HG03095 (cell line): ENCODE measurements at regions not wholly inside any gene's neighbourhood (a gene's known extent, or its start where the extent isn't known, plus 50 kb on each side); places are given as distances from the start of the nearest gene placed in this dataset.
A peak's percentile ranks its signal among the peaks of the same experiment; 100 is the strongest.

ENCODE experiments used
- ATAC-seq: cut with Tn5 transposase; IDR thresholded peaks from one replicate; pipeline ENCODE4 v1.9.1; 2021; ENCODE audit warnings: moderate library complexity; ENCODE audit not compliant: unreplicated experiment

DNA sequence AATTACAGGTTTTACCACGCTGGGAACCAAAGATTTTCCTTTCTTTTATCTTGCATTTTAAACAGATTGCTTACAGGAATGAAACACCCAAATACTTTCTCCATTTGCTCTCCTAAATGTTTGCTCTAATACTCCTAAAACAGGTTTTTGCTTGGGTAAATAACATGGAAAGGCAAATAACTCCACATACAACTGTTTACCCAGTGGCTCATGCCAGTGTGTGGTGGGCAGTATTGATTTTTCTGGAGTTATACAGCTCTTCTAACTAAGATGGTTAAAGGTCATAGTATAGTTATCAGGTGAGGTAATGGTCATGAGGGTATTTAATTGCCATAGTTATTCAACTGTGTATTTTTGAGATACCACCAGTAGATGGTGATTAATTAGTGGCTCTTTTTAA is 61.2 kb upstream of the RAB27B start:
- ATAC-seq = no peak

GRCh38 chr18:54769526-54770464 is 58.5 kb upstream of the RAB27B start:
- ATAC-seq = no peak

- no peak for ATAC-seq
Measured at GRCh38 chr18:54772056-54772455, 56.2 kb upstream of the RAB27B start.

DNA sequence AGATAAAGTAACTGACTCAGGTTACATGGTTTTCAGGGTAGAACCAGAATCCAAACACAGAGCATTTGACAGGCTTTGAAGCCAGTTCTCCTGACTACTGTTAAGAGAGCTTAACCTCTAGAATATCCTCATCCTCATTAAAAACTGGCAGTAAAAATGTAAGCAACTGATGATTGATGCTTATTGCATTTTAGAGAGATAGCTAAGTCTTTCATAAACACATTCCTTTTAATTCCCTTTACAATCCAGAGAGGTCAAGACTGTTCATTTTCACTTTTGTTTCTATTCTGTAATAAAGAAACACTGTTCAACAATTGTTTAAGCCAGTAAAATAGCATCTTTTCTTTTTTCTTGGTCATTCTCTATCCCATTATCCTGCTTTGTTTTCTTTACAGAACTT is 53.9 kb upstream of the RAB27B start:
- no peak for ATAC-seq

GRCh38 chr18:54774981-54775665 is 53.2 kb upstream of the RAB27B start:
- ATAC-seq = no peak

GRCh38 chr18:54775686-54776085 is 52.6 kb upstream of the RAB27B start:
- no peak for ATAC-seq

DNA sequence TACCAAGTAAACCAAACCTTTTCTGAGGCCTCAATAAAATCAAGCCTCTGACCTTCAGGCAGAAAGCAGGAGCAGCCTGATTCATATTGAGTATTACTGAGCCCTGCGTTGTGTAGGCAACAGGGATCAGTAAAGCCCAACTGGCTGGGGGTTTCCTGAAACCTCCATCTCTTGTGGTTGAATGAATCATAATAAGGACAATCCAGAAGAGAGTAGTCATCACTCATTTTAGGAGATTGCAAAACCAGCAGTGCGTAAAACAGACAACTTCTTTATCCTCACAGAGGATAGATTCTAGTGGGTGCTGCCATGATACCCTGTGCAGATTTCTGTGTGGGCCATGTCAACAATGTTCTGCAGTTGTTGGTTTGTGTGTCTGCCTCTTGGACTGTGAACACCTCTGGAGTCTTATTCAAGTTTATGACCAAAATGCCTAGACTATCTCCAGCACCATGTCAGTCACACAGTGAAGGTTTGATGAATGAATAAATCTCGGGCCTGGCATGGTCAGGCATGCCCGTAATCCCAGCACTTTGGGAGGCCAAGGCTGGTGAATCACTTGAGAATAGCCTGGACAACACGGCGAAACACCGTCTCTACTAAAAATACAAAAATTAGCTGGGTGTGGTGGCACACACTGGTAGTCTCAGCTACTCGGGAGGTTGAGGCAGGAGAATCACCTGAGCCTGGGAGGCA is 51.8 kb upstream of the RAB27B start:
- ATAC-seq = peak; percentile 61

DNA sequence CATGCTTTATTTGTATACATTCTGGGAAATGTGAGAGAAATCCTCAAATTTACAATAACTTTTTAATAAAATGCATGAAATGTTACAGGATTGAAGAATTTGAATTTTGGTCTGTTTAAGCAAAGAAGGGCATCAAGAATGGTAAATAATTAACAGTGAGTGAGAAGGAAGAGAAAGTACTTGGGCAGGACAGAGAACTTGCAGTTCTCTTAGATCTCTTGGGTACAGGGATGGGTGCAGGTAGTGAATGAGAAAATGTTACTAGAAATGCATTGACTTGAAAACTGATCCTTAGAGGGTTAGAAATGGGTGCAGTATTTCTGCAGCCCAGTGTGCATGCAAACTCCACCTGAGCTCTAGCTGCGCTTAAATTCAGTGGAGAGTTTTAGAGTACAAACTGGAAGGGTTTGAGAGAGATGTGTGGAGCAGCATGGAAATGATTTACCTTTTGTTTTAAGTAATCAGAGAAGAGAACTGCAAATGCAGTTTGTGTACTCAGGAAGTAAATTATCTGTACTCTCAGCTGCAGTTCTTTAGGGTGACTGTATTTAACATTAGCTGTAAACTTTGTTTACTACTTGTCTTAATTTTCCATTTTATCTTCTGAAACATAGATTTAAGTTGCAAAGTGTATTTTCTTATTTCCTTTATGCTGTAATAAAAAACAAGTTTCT is 51.0 kb upstream of the RAB27B start:
- no peak for ATAC-seq

DNA sequence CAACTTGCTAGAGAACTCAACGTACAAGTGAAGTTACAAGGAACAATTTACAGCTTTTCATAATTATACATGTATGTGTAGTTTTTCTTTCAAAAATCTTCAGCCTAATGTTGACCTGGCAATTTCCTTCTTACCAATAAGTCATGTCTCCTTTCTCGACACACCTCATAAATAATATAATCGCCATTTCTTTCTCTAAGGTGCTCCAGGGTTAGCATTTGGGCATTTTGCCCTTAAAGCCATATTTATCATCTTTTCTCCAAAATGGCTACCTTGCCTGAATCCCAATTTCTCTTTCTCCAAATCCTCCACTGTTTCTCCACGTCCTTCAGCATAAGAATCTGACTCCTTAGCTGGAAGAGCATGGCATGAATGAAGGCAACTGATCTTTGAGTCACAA is 50.3 kb upstream of the RAB27B start:
- ATAC-seq = no peak
